Astrocyte of the cerebellum (primary cell): ENCODE measurements at regions not wholly inside any gene's neighbourhood (a gene's known extent, or its start where the extent isn't known, plus 50 kb on each side); places are given as distances from the start of the nearest gene placed in this dataset.
A peak's percentile ranks its signal among the peaks of the same experiment; 100 is the strongest.

Experiments used
- DNase-seq: peaks from one replicate; pipeline ENCODE4 v3.0.0-alpha.2; 2011; ENCODE audit warnings: low read depth
- H3K4me3 ChIP-seq: 2 replicates; pipeline ENCODE4 v1.5.1; 2011; ENCODE audit warnings: mild to moderate bottlenecking, low read depth, low read length, moderate library complexity
- CTCF ChIP-seq: IDR thresholded peaks from 2 replicates; pipeline ENCODE4 v1.5.1; 2012; ENCODE audit warnings: low read length, low read depth, moderate library complexity, mild to moderate bottlenecking; ENCODE audit errors: missing control alignments
- in situ Hi-C: cut with HindIII; loops from 2 replicates; pipeline ENCODE4 v1.10.0; 2017; ENCODE audit warnings: low sequenced_read_pairs

GRCh38 chr3:78421247-78421966 lies 1346.4 kb downstream of the ROBO1 start:
- no peak for TF ChIP-seq CTCF
- no peak for DNase-seq
- no peak overlapping the region for H3K4me3 ChIP-seq
- in situ Hi-C loops, result loop anchor here (10.0 kb wide), 1 partner anchor 57 kb away; no protein-coding TSS in a partner anchor

GRCh38 chr3:78424656-78425055 lies 1343.1 kb downstream of the ROBO1 start:
- in situ Hi-C loops, result loop anchor here (10.0 kb wide), 1 partner anchor 60 kb away; no protein-coding TSS in a partner anchor
- H3K4me3 ChIP-seq, result no peak overlapping the region
- TF ChIP-seq CTCF, result no peak
- no peak for DNase-seq

- in situ Hi-C loops, result loop anchor here (10.0 kb wide), 1 partner anchor 62 kb away; no protein-coding TSS in a partner anchor
- H3K4me3 ChIP-seq, result no peak overlapping the region
- DNase-seq, result no peak
- no peak for TF ChIP-seq CTCF
Measured at GRCh38 chr3:78426454-78426853, 1341.3 kb downstream of the ROBO1 start.

GRCh38 chr3:78427303-78427702 lies 1340.5 kb downstream of the ROBO1 start:
- in situ Hi-C loops, result loop anchor here (10.0 kb wide), 1 partner anchor 63 kb away; no protein-coding TSS in a partner anchor
- no peak for DNase-seq
- no peak for TF ChIP-seq CTCF
- no peak overlapping the region for H3K4me3 ChIP-seq

GRCh38 chr3:78430741-78431140 lies 1337.1 kb downstream of the ROBO1 start:
- in situ Hi-C loops, result no loop called here
- peak; percentile 22 for DNase-seq
- no peak for TF ChIP-seq CTCF
- H3K4me3 ChIP-seq, result no peak overlapping the region

- in situ Hi-C loops, result no loop called here
- peak; percentile 44 for DNase-seq
- H3K4me3 ChIP-seq, result no peak overlapping the region
Measured at GRCh38 chr3:78434801-78435200, 1333.0 kb downstream of the ROBO1 start.

More at GRCh38 chr3:78434801-78435200, 1333.0 kb downstream of the ROBO1 start:
- TF ChIP-seq CTCF, result no peak
